Sigmoid colon (tissue), 3 donors: ENCODE measurements at regions not wholly inside any gene's neighbourhood (a gene's known extent, or its start where the extent isn't known, plus 50 kb on each side); places are given as distances from the start of the nearest gene placed in this dataset.

Source experiments
- POLR2A ChIP-seq, 2 donors: fragments of 450-650 bp; IDR thresholded peaks; one replicate each; pipeline ENCODE4 v1.6.1; 2016; ENCODE audit warnings: antibody characterized with exemption in 2 of 2, mild to moderate bottlenecking in 2 of 2, moderate library complexity in 2 of 2
- TF ChIP-seq, protein P1 (sequence below), 4 experiments: fragments of 450-650 bp in 3 of 4; fragments of 200-600 bp in 1 of 4; IDR thresholded peaks; one replicate each; pipeline ENCODE4 v1.5.1; 2016 to 2019; ENCODE audit warnings: antibody characterized with exemption in 4 of 4, mild to moderate bottlenecking in 3 of 4, moderate library complexity in 2 of 4

DNA sequence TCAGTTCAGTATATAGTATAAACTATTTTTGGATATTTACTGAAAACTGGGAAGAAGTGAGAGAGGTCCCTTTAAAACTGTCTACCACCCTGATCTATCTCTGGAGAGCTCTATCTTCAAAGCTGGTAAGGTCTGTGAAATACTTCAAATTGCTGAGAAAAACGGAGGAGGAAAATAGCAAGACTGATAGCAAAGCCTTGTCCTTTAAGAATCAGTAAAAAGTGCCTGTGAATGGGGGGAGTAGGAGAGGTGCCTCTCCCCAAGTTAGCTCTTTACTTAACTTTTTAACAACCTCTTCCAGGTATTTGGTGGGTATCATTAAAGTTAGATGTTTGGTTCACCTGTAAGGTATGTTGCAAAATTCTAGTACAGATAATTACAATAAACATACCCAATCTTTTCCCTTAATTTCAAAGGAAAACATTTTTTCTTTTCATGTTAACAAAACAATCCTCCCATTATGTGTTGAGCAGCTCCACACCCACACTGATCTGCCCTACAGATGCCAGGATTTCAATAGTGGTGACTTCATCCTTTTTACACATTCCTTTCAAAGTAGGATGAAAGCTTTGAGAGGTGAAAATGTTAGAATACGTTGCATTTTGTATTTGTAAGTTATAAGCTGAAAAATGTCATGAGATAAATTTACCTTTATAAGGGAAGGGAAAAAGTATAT is 149.2 kb downstream of the CRPPA start:
- TF ChIP-seq, protein P1, sequence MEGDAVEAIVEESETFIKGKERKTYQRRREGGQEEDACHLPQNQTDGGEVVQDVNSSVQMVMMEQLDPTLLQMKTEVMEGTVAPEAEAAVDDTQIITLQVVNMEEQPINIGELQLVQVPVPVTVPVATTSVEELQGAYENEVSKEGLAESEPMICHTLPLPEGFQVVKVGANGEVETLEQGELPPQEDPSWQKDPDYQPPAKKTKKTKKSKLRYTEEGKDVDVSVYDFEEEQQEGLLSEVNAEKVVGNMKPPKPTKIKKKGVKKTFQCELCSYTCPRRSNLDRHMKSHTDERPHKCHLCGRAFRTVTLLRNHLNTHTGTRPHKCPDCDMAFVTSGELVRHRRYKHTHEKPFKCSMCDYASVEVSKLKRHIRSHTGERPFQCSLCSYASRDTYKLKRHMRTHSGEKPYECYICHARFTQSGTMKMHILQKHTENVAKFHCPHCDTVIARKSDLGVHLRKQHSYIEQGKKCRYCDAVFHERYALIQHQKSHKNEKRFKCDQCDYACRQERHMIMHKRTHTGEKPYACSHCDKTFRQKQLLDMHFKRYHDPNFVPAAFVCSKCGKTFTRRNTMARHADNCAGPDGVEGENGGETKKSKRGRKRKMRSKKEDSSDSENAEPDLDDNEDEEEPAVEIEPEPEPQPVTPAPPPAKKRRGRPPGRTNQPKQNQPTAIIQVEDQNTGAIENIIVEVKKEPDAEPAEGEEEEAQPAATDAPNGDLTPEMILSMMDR (IDR thresholded peaks at IDR 0.05) = no peak
- TF ChIP-seq POLR2A (IDR thresholded peaks at IDR 0.05) = no peak
